DND-41 (cell line): ENCODE measurements at regions not wholly inside any gene's neighbourhood (a gene's known extent, or its start where the extent isn't known, plus 50 kb on each side); places are given as distances from the start of the nearest gene placed in this dataset.

Experiments used
- CTCF ChIP-seq: IDR thresholded peaks from 2 replicates; pipeline ENCODE4 v1.5.1; 2012; ENCODE audit warnings: borderline replicate concordance, low read length, moderate library complexity, mild to moderate bottlenecking; ENCODE audit not compliant: poor library complexity, severe bottlenecking; ENCODE audit errors: extremely low read depth
- EZH2 ChIP-seq: IDR thresholded peaks from 3 replicates; pipeline ENCODE4 v1.6.1; 2012; ENCODE audit warnings: borderline replicate concordance, low read depth, mild to moderate bottlenecking, moderate library complexity, low read length, inconsistent platforms; ENCODE audit not compliant: severe bottlenecking

DNA sequence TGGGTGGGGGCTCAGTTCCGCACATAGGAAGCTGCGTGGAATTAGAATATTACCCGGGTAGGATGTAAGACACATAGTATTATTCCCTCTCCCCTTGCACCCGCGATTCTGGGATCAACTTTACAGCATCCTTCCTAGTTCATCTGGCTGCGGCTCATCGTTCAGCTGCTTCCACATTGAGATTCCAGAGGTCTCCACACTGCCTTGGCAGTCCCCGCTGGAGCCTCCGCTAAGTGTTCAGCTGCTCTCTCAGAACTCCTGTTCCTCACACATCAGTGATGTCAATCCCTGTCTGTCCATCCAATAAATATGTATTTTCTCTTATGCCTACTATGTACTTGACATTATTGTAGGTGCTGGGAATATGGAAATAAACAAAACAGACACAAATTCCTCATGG is 135.6 kb upstream of the SYT6 start:
- no peak for TF ChIP-seq EZH2
- TF ChIP-seq CTCF = no peak
